K562 (cell line): ENCODE measurements at regions not wholly inside any gene's neighbourhood (a gene's known extent, or its start where the extent isn't known, plus 50 kb on each side); places are given as distances from the start of the nearest gene placed in this dataset.

ENCODE experiments used
- ATAC-seq: fragments of 200-7000 bp; cut with Tn5 transposase; 3 replicates; pipeline ENCODE4 v1.9.1; 2020; ENCODE audit warnings: moderate library complexity
- BruUV-seq: library from RNA; stranded (reverse); fragments of 400-500 nt; replicated peaks from 2 replicates; lab custom pipeline; 2021; lab: Mats Ljungman, UMichigan
- CTCF ChIA-PET: fragments of 300-600 bp; formaldehyde crosslinking; extraction: SDS; loops from one replicate; lab custom pipeline; 2021; ENCODE audit warnings: low intra/inter-chr PET ratio; lab: Yijun Ruan, JAX
- POLR2A ChIA-PET: fragments of 300-600, 350-650 bp; sonication (Branson Sonifier 250); formaldehyde crosslinking; extraction: SDS; loops from one replicate; lab custom pipeline; 2021; ENCODE audit warnings: antibody characterized with exemption, inconsistent platforms; lab: Yijun Ruan, JAX
- DNase-seq, 4 experiments: peaks; one replicate each; pipeline versions ENCODE4 v3.0.0 to v3.0.0-alpha.2; 2011 to 2018; ENCODE audit warnings: low spot score in 3 of 4, mixed read lengths in 3 of 4; ENCODE audit errors: extremely low read depth in 1 of 4
- FAIRE-seq: peaks from 2 replicates; lab custom pipeline; 2011; peaks lifted over from hg19 to GRCh38; lab: Jason Lieb, UNC
- H2AFZ ChIP-seq: 2 replicates; pipeline ENCODE4 v1.6.0; 2011; ENCODE audit warnings: low read depth, low read length, control low read depth, inconsistent platforms
- H3K27ac ChIP-seq: fragments of 200-600 bp; 3 replicates; pipeline ENCODE4 v1.8.0; 2011; ENCODE audit warnings: low read depth, mild to moderate bottlenecking, control low read depth, inconsistent platforms, low read length, moderate library complexity, mixed read lengths; ENCODE audit errors: extremely low read depth
- H3K27me3 ChIP-seq, 2 experiments: fragments of 300-600 bp in 1 of 2; 2 replicates in 1 of 2; 3 replicates in 1 of 2; pipeline versions ENCODE4 v1.6.0 to v1.8.0; 2011; ENCODE audit warnings: inconsistent platforms in 2 of 2, low read length in 2 of 2, mild to moderate bottlenecking in 1 of 2, mixed read lengths in 1 of 2, moderate library complexity in 1 of 2; ENCODE audit not compliant: control insufficient read depth in 2 of 2, insufficient read depth in 2 of 2
- H3K36me3 ChIP-seq: fragments of 300-600 bp; 3 replicates; pipeline ENCODE4 v1.8.0; 2011; ENCODE audit warnings: mild to moderate bottlenecking, low read length, inconsistent platforms; ENCODE audit not compliant: control insufficient read depth, insufficient read depth
- H3K4me1 ChIP-seq, 2 experiments: fragments of 200-600 bp in 1 of 2; replicated peaks in 1 of 2; 2 replicates in 1 of 2; 3 replicates in 1 of 2; pipeline versions ENCODE4 v1.5.1 to v1.8.0; 2011; ENCODE audit warnings: inconsistent platforms in 2 of 2, low read length in 2 of 2, mild to moderate bottlenecking in 1 of 2, mixed read lengths in 1 of 2, moderate library complexity in 1 of 2; ENCODE audit not compliant: control insufficient read depth in 2 of 2, insufficient read depth in 2 of 2
- H3K4me2 ChIP-seq: 2 replicates; pipeline ENCODE4 v1.6.1; 2011; ENCODE audit warnings: low read length, control low read depth, inconsistent platforms, mixed read lengths; ENCODE audit not compliant: insufficient read depth
- H3K4me3 ChIP-seq: fragments of 200-600 bp; sonication (generic), shearing (Covaris generic); 2 replicates; pipeline ENCODE4 v1.5.1; 2016; ENCODE audit warnings: control low read depth, inconsistent platforms
- H3K79me2 ChIP-seq: fragments of 200-600 bp; 3 replicates; pipeline ENCODE4 v1.8.0; 2011; ENCODE audit warnings: low read length, inconsistent platforms; ENCODE audit not compliant: control insufficient read depth, insufficient read depth
- H3K9ac ChIP-seq, 2 experiments: 2 replicates each; pipeline versions ENCODE4 v1.6.0 to v1.6.1; 2011; ENCODE audit warnings: low read depth in 2 of 2, low read length in 2 of 2, control low read depth in 1 of 2, inconsistent platforms in 1 of 2, mild to moderate bottlenecking in 1 of 2, mixed read lengths in 1 of 2; ENCODE audit not compliant: insufficient read depth in 1 of 2
- H3K9me1 ChIP-seq: one replicate; pipeline ENCODE4 v1.6.0; 2011; ENCODE audit warnings: inconsistent platforms, mild to moderate bottlenecking, low read length, moderate library complexity; ENCODE audit not compliant: control insufficient read depth, insufficient read depth
- H3K9me3 ChIP-seq: replicated peaks from 2 replicates; pipeline ENCODE4 v1.5.1; 2011; ENCODE audit warnings: low read depth, low read length, inconsistent platforms; ENCODE audit not compliant: control insufficient read depth, insufficient read depth
- H4K20me1 ChIP-seq: replicated peaks from 2 replicates; pipeline ENCODE4 v1.6.1; 2011; ENCODE audit warnings: low read length, inconsistent platforms, mixed read lengths; ENCODE audit not compliant: control insufficient read depth, insufficient read depth
- ARID4B ChIP-seq: sonication (generic); formaldehyde crosslinking; IDR thresholded peaks from 2 replicates; pipeline ENCODE4 v1.8.0; 2022; ENCODE audit warnings: mild to moderate bottlenecking, missing genetic modification reagents
- E2F6 ChIP-seq, 2 experiments: IDR thresholded peaks; 2 replicates each; pipeline ENCODE4 v1.6.1; 2011; ENCODE audit warnings: borderline replicate concordance in 1 of 2, control low read depth in 1 of 2, low read depth in 1 of 2, low read length in 1 of 2, mild to moderate bottlenecking in 1 of 2, mixed read lengths in 1 of 2, moderate library complexity in 1 of 2; ENCODE audit not compliant: insufficient read depth in 1 of 2, insufficient read length in 1 of 2, poor library complexity in 1 of 2, severe bottlenecking in 1 of 2; ENCODE audit errors: extremely low read depth in 1 of 2
- GTF2B ChIP-seq: IDR thresholded peaks from 2 replicates; pipeline ENCODE4 v1.6.1; 2011; ENCODE audit not compliant: insufficient read length; ENCODE audit errors: extremely low read depth
- HMGN3 ChIP-seq: IDR thresholded peaks from 2 replicates; pipeline ENCODE4 v1.6.1; 2011; ENCODE audit warnings: borderline replicate concordance, low read depth, mild to moderate bottlenecking, mixed read lengths, low read length; ENCODE audit not compliant: insufficient read length; ENCODE audit errors: extremely low read depth
- HNRNPH1 ChIP-seq: fragments of 200-400 bp; formaldehyde crosslinking; optimal IDR thresholded peaks from 2 replicates; pipeline ENCODE3; 2017; ENCODE audit warnings: low read depth, mild to moderate bottlenecking, low read length, moderate library complexity
- POLR2AphosphoS5 ChIP-seq: IDR thresholded peaks from 2 replicates; pipeline ENCODE4 v1.6.1; 2011; ENCODE audit warnings: mild to moderate bottlenecking, low read depth, low read length, moderate library complexity; ENCODE audit not compliant: control insufficient read depth, insufficient read depth
- PURB ChIP-seq: sonication (generic); formaldehyde crosslinking; IDR thresholded peaks from 2 replicates; pipeline ENCODE4 v1.9.0; 2021; ENCODE audit warnings: low read depth, mild to moderate bottlenecking, missing genetic modification reagents
- TRIM24 ChIP-seq, 2 experiments: fragments of 450-650 bp; IDR thresholded peaks; 2 replicates each; pipeline ENCODE4 v1.6.1; 2016
- YBX1 ChIP-seq: fragments of 450-650 bp; IDR thresholded peaks from 2 replicates; pipeline ENCODE4 v1.7.1; 2016; ENCODE audit warnings: mild to moderate bottlenecking
- ZFP30 ChIP-seq: fragments of 250-450 bp; sonication (Bioruptor Pico); IDR thresholded peaks from 2 replicates; pipeline ENCODE4 v1.8.0; 2022; ENCODE audit warnings: moderate library complexity, mild to moderate bottlenecking, inconsistent platforms, borderline replicate concordance
- ZKSCAN1 ChIP-seq: fragments of 150-350 bp; IDR thresholded peaks from 2 replicates; pipeline ENCODE4 v1.6.1; 2016; ENCODE audit warnings: low read depth, low read length
- ZNF436 ChIP-seq: fragments of 250-450, 450-650 bp; sonication (Bioruptor Pico); formaldehyde crosslinking; IDR thresholded peaks from 2 replicates; pipeline ENCODE4 v1.7.0; 2020; ENCODE audit warnings: mild to moderate bottlenecking
- ZNF551 ChIP-seq: fragments of 250-450 bp; sonication (Bioruptor Pico); IDR thresholded peaks from 2 replicates; pipeline ENCODE4 v1.5.0; 2021; ENCODE audit warnings: mild to moderate bottlenecking, moderate library complexity
- WGBS: fragments of 100-300 bp; shearing (Covaris generic); methylation state at CpG from one replicate; pipeline ENCODE4 v1.1.6; 2016; ENCODE audit warnings: low coverage, mixed read lengths; ENCODE audit not compliant: insufficient coverage; ENCODE audit errors: missing lambda C conversion rate; 5-methylcytosine and 5-hydroxymethylcytosine counted together
- in situ Hi-C: fragments of 300-500 bp; cut with MboI; formaldehyde crosslinking; loops from 4 replicates; pipeline ENCODE4 v1.15.0; 2018; ENCODE audit warnings: inconsistent platforms, mixed read lengths
- intact Hi-C: fragments of 100-400 bp; cut with micrococcal nuclease; formaldehyde crosslinking; loops from 2 replicates; pipeline ENCODE4 v1.14.2; 2022

- DNase-seq = no peak
- Histone ChIP-seq H3K9ac (no peak overlapping the region), H3K36me3 (no peaks in the 10 kb centered on the region), H4K20me1 (no peaks in the 10 kb centered on the region), H3K27ac (no peak overlapping the region), H2AFZ (no peak overlapping the region), H3K27me3 (no peaks in the 10 kb centered on the region), H3K9me1 (no peaks in the 10 kb centered on the region), H3K4me2 (no peak overlapping the region), H3K4me1 (no peaks in the 10 kb centered on the region), H3K79me2 (no peaks in the 10 kb centered on the region), H3K9me3 (no peaks in the 10 kb centered on the region), H3K4me3 (no peak overlapping the region)
- ChIA-PET CTCF (no interaction called here), POLR2A (interaction anchor here (0.6 kb wide), 1 partner anchor 335 kb away, joined by 3 read pairs; no protein-coding TSS in a partner anchor)
- no peak for FAIRE-seq
- no peak for ATAC-seq
- BruUV-seq = no TSS peak
- 0% methylated on average over 3 of the region's 3 CpGs for WGBS
- intact Hi-C loops (no loop called here), in situ Hi-C loops (no loop called here)
- TF ChIP-seq E2F6 (IDR thresholded peaks at IDR 0.05; ENCODE audit: borderline replicate concordance in 1 of 2, extremely low read depth in 1 of 2, insufficient read depth in 1 of 2, insufficient read length in 1 of 2, low read depth in 1 of 2, low read length in 1 of 2, poor library complexity in 1 of 2, severe bottlenecking in 1 of 2) = no peak
- TF ChIP-seq PURB (CRISPR knock-in tag) = no peak
- TF ChIP-seq YBX1 = no peak
- TF ChIP-seq ZFP30 (CRISPR knock-in tag) = no peak
- TF ChIP-seq HMGN3 = no peak
- no peak for TF ChIP-seq TRIM24 (IDR thresholded peaks at IDR 0.05)
- TF ChIP-seq GTF2B = no peak
- TF ChIP-seq ZKSCAN1 = no peak
- TF ChIP-seq ZNF436 (CRISPR knock-in tag) = no peak
- TF ChIP-seq HNRNPH1 = no peak
- TF ChIP-seq ARID4B (CRISPR knock-in tag) = no peak
- no peak for TF ChIP-seq ZNF551
- no peak for TF ChIP-seq POLR2AphosphoS5
These were observed 732.7 kb upstream of the TENM4 start for GRCh38 chr11:80173371-80174136.
